ENCODE measurements at regions not wholly inside any gene's neighbourhood (a gene's known extent, or its start where the extent isn't known, plus 50 kb on each side); places are given as distances from the start of the nearest gene placed in this dataset.
A peak's percentile ranks its signal among the peaks of the same experiment; 100 is the strongest.

DNA sequence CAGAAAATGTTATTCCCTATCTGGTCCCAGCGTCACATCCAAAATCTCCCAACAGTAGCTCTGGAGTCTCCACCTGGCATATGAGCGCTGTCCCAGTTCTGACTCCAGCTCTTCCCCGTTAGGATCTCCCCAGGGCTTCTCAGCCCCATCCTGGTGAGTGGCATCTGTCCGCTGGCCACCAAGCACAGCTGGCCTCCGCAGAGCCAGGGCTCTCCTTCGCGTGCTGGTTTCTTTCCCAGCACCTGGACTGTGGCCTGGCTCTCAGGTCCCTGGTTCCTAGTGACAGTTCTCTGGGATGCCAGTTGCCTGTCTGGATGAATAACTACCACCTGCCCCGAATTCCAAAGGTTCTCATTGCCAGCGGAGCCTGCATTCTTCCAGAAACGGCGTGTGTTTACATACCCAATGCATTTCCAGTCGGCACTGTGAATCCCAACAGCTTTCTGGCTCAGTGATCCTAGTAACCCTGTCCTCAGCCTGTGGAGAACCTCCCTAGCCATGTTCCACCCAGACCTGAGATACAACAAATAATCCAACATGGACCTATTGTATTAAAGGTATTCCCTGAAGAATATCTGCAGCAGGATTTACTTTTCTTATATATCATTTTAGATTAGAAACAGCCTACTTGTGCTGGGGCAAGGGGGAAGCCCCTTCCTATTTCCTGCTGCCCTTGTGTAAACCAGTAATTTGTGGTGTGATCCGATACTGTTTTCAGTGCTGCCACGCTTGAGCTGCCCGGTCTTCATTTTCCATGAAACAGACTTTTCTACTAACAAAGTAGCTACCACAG, 69.9 kb upstream of the PDE10A start:
- CTCF ChIA-PET: interaction anchor here (0.7 kb wide), 1 partner anchor 294 kb away, joined by 3 read pairs; no protein-coding TSS in a partner anchor

DNA sequence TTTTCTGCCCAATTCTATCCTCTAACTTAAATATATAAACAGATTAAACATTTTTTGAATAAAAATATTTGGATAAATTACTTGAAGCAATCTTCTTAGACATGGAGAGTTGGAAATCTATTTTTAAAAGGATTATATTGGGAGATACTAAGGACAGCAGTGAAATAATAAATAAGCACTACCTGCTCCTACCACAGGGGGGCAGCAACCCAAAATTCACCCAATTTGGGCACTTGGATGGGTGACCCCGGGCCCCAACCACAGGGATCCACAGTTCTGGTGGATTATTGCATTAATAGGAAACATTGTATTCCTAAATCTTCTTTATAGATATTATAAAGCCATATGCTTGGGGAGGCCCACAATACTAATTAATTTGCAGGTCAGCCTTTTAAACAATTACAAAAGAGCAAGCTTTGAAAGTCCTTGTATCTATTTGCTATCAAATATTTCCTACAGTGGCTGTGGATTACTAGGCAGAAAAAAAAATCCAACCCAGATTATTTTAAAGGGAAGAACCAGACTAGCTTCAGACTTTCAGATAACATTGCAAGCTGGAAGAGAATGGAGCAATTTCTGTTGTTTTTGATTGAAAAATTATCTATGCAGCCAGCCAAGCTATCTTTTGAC, 66.4 kb upstream of the PDE10A start:
- no peak overlapping the region for H3K27ac ChIP-seq (ENCODE audit: low read length)
- intact Hi-C loops (cut with micrococcal nuclease; ENCODE audit: unreplicated experiment): loop anchor here (1.0 to 10.0 kb wide), 2 partner anchors 121 to 375 kb away; no protein-coding TSS in a partner anchor
- DNase-seq (ENCODE audit: low read depth, low spot score): peak; percentile 7
- in situ Hi-C loops (cut with HindIII; ENCODE audit: low pct_unique_long_range_greater_than_20kb, low sequenced_read_pairs): no loop called here
- no TSS peak for BruUV-seq (replicated peaks)
- peak; percentile 71; the same call in 1 of the 2 replicates for ATAC-seq
- no peaks in the 10 kb centered on the region for H3K36me3 ChIP-seq (ENCODE audit: control insufficient read depth, insufficient read depth, low read length)
- H3K4me1 ChIP-seq (ENCODE audit: control insufficient read depth, insufficient read depth, low read length): no peaks in the 10 kb centered on the region
- H3K27me3 ChIP-seq (ENCODE audit: control insufficient read depth, insufficient read depth, low read length): no peaks in the 10 kb centered on the region
- TF ChIP-seq SIN3A (IDR thresholded peaks at IDR 0.05; ENCODE audit: borderline replicate concordance, insufficient read depth, low read depth, low read length) (no peak), TCF7L2 (IDR thresholded peaks at IDR 0.05; ENCODE audit: low read depth, low read length) (no peak), POLR2AphosphoS5 (IDR thresholded peaks at IDR 0.05; ENCODE audit: low read depth, low read length) (no peak), REST (IDR thresholded peaks at IDR 0.05; ENCODE audit: insufficient read depth in 1 of 2, low read depth in 2 of 2, low read length in 1 of 2) (no peak)
- TF ChIP-seq, protein P1, sequence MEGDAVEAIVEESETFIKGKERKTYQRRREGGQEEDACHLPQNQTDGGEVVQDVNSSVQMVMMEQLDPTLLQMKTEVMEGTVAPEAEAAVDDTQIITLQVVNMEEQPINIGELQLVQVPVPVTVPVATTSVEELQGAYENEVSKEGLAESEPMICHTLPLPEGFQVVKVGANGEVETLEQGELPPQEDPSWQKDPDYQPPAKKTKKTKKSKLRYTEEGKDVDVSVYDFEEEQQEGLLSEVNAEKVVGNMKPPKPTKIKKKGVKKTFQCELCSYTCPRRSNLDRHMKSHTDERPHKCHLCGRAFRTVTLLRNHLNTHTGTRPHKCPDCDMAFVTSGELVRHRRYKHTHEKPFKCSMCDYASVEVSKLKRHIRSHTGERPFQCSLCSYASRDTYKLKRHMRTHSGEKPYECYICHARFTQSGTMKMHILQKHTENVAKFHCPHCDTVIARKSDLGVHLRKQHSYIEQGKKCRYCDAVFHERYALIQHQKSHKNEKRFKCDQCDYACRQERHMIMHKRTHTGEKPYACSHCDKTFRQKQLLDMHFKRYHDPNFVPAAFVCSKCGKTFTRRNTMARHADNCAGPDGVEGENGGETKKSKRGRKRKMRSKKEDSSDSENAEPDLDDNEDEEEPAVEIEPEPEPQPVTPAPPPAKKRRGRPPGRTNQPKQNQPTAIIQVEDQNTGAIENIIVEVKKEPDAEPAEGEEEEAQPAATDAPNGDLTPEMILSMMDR (IDR thresholded peaks at IDR 0.05): peak; percentile 94
- POLR2A ChIA-PET: no interaction called here
- no peaks in the 10 kb centered on the region for H3K9me3 ChIP-seq (ENCODE audit: control insufficient read depth, insufficient read depth, low read depth, low read length)
- no peak overlapping the region for H3K4me3 ChIP-seq (ENCODE audit: low read depth in 2 of 2, low read length in 2 of 2)
- CTCF ChIA-PET: interaction anchor here (0.8 to 1.4 kb wide), 3 partner anchors 64 to 289 kb away, joined by 3 to 5 read pairs (median 3); no protein-coding TSS in a partner anchor

More for the DNA sequence above, 69.9 kb upstream of the PDE10A start:
- H3K4me1 ChIP-seq (ENCODE audit: control insufficient read depth, insufficient read depth, low read length): no peaks in the 10 kb centered on the region
- TF ChIP-seq, protein P1 (IDR thresholded peaks at IDR 0.05): no peak
- no peak for TF ChIP-seq REST (IDR thresholded peaks at IDR 0.05; ENCODE audit: insufficient read depth in 1 of 2, low read depth in 2 of 2, low read length in 1 of 2)
- TF ChIP-seq SIN3A (IDR thresholded peaks at IDR 0.05; ENCODE audit: borderline replicate concordance, insufficient read depth, low read depth, low read length): no peak
- no peak for TF ChIP-seq POLR2AphosphoS5 (IDR thresholded peaks at IDR 0.05; ENCODE audit: low read depth, low read length)
- no peak for TF ChIP-seq TCF7L2 (IDR thresholded peaks at IDR 0.05; ENCODE audit: low read depth, low read length)
- H3K36me3 ChIP-seq (ENCODE audit: control insufficient read depth, insufficient read depth, low read length): no peaks in the 10 kb centered on the region
- no peaks in the 10 kb centered on the region for H3K9me3 ChIP-seq (ENCODE audit: control insufficient read depth, insufficient read depth, low read depth, low read length)
- intact Hi-C loops (cut with micrococcal nuclease; ENCODE audit: unreplicated experiment) (no loop called here), in situ Hi-C loops (cut with HindIII; ENCODE audit: low pct_unique_long_range_greater_than_20kb, low sequenced_read_pairs) (no loop called here)
- no peak for ATAC-seq
- POLR2A ChIA-PET: no interaction called here
- no peak overlapping the region for H3K27ac ChIP-seq (ENCODE audit: low read length)
- no TSS peak for BruUV-seq (replicated peaks)
- no peak overlapping the region for H3K4me3 ChIP-seq (ENCODE audit: low read depth in 2 of 2, low read length in 2 of 2)
- H3K27me3 ChIP-seq (ENCODE audit: control insufficient read depth, insufficient read depth, low read length): no peaks in the 10 kb centered on the region
- no peak for DNase-seq (ENCODE audit: low read depth, low spot score)

All from Panc1 (cell line).